OCI-LY7 (cell line): ENCODE measurements at regions not wholly inside any gene's neighbourhood (a gene's known extent, or its start where the extent isn't known, plus 50 kb on each side); places are given as distances from the start of the nearest gene placed in this dataset.

Source experiments
- EZH2phosphoT487 ChIP-seq: fragments of 200-600 bp; sonication (generic); IDR thresholded peaks from 2 replicates; pipeline ENCODE4 v1.6.1; 2018; ENCODE audit warnings: low read depth, borderline replicate concordance, mild to moderate bottlenecking, mixed run types, antibody characterized with exemption, low read length, moderate library complexity, mixed read lengths
- TF ChIP-seq, protein P1 (sequence below): fragments of 200-600 bp; sonication (generic); conservative IDR thresholded peaks from 2 replicates; pipeline ENCODE4 v1.5.1; 2014; ENCODE audit warnings: mild to moderate bottlenecking, antibody characterized with exemption, low read length, moderate library complexity, mixed read lengths

DNA sequence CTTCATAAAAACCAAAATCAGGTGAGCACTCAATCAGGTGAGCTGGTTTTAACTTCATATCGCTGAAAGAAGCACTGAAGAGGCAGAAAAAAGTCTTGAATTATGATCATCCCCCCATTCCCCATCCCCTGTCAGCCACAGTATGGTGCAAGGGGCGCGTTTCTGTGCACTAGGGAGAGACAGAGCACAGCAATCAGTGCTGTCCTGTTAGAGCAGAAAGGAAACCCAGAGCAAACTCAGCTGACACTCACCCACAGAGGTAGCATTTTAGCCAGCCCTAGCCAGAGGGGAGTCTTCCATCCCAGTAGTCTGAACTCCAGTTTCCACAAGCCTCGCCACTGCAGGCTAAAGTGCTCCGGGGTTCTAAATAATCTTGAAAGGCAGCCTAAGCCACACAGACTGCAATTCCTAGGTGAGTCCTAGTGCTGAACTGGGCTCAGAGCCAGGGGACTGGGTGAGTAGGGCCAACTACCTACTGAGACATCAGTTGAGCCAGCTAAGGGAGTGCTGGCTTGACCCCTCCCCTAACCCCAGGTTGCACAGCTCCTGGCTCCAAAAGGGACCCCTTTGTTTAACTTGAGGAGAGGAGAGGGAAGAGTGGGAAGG lies 1352.6 kb upstream of the GJE1 start:
- TF ChIP-seq, protein P1, sequence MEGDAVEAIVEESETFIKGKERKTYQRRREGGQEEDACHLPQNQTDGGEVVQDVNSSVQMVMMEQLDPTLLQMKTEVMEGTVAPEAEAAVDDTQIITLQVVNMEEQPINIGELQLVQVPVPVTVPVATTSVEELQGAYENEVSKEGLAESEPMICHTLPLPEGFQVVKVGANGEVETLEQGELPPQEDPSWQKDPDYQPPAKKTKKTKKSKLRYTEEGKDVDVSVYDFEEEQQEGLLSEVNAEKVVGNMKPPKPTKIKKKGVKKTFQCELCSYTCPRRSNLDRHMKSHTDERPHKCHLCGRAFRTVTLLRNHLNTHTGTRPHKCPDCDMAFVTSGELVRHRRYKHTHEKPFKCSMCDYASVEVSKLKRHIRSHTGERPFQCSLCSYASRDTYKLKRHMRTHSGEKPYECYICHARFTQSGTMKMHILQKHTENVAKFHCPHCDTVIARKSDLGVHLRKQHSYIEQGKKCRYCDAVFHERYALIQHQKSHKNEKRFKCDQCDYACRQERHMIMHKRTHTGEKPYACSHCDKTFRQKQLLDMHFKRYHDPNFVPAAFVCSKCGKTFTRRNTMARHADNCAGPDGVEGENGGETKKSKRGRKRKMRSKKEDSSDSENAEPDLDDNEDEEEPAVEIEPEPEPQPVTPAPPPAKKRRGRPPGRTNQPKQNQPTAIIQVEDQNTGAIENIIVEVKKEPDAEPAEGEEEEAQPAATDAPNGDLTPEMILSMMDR: no peak
- no peak for TF ChIP-seq EZH2phosphoT487
